HL-60 (cell line): ENCODE measurements at regions not wholly inside any gene's neighbourhood (a gene's known extent, or its start where the extent isn't known, plus 50 kb on each side); places are given as distances from the start of the nearest gene placed in this dataset.

Experiments
- DNase-seq, 2 experiments: peaks; one replicate each; pipeline ENCODE4 v3.0.0-alpha.2; 2010 to 2020; ENCODE audit warnings: low read depth in 1 of 2, low spot score in 1 of 2
- H3K27ac ChIP-seq: fragments of 250-450 bp; sonication (Bioruptor Pico); replicated peaks from 2 replicates; pipeline ENCODE4 v1.5.1; 2020; ENCODE audit warnings: mild to moderate bottlenecking, moderate library complexity
- H3K27me3 ChIP-seq: fragments of 250-450 bp; sonication (Bioruptor Pico); 2 replicates; pipeline ENCODE4 v1.5.1; 2021; ENCODE audit warnings: mild to moderate bottlenecking, moderate library complexity; ENCODE audit not compliant: insufficient read depth, poor library complexity, severe bottlenecking
- H3K4me3 ChIP-seq: replicated peaks from 2 replicates; pipeline ENCODE4 v1.5.1; 2011; ENCODE audit warnings: mild to moderate bottlenecking, control low read depth, low read length; ENCODE audit not compliant: insufficient read depth
- GABPA ChIP-seq: IDR thresholded peaks from 2 replicates; pipeline ENCODE4 v1.6.1; 2012; ENCODE audit warnings: low read depth
- POLR2AphosphoS5 ChIP-seq: IDR thresholded peaks from 2 replicates; pipeline ENCODE4 v1.6.1; 2012; ENCODE audit warnings: low read depth
- SPI1 ChIP-seq: IDR thresholded peaks from 2 replicates; pipeline ENCODE4 v1.6.1; 2012; ENCODE audit warnings: low read depth, mild to moderate bottlenecking, borderline replicate concordance
- TF ChIP-seq, protein P1 (sequence below): IDR thresholded peaks from 2 replicates; pipeline ENCODE4 v1.6.1; 2012; ENCODE audit warnings: low read depth; ENCODE audit not compliant: insufficient replicate concordance
- TF ChIP-seq, protein P2 (sequence below): IDR thresholded peaks from one replicate; pipeline ENCODE4 v1.5.1; 2011; ENCODE audit warnings: low read length, control low read depth, inconsistent platforms; ENCODE audit not compliant: insufficient read depth

DNA sequence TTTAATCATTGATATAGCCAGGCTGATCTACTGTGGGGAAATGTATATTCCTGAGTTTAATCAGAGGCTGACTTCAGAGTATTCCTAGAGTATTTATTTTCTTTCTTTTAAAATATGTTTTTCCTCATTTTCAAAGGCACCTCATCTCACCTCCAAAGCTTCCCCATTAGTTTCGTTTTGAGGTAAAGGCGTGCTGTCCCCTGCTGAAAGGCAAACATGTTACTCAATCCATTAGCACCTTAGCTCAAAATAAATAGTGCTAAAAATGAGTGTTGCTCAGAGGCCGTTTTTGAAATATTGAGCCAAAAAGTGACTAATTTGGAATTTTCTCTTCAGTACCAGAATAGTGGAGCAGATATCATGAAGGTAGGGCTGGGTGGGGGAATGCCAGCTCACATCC is 386.2 kb downstream of the SOX11 start:
- no peak for DNase-seq
- H3K4me3 ChIP-seq, result no peak overlapping the region
- no peaks in the 10 kb centered on the region for H3K27me3 ChIP-seq
- H3K27ac ChIP-seq, result no peak overlapping the region
- TF ChIP-seq, protein P1, sequence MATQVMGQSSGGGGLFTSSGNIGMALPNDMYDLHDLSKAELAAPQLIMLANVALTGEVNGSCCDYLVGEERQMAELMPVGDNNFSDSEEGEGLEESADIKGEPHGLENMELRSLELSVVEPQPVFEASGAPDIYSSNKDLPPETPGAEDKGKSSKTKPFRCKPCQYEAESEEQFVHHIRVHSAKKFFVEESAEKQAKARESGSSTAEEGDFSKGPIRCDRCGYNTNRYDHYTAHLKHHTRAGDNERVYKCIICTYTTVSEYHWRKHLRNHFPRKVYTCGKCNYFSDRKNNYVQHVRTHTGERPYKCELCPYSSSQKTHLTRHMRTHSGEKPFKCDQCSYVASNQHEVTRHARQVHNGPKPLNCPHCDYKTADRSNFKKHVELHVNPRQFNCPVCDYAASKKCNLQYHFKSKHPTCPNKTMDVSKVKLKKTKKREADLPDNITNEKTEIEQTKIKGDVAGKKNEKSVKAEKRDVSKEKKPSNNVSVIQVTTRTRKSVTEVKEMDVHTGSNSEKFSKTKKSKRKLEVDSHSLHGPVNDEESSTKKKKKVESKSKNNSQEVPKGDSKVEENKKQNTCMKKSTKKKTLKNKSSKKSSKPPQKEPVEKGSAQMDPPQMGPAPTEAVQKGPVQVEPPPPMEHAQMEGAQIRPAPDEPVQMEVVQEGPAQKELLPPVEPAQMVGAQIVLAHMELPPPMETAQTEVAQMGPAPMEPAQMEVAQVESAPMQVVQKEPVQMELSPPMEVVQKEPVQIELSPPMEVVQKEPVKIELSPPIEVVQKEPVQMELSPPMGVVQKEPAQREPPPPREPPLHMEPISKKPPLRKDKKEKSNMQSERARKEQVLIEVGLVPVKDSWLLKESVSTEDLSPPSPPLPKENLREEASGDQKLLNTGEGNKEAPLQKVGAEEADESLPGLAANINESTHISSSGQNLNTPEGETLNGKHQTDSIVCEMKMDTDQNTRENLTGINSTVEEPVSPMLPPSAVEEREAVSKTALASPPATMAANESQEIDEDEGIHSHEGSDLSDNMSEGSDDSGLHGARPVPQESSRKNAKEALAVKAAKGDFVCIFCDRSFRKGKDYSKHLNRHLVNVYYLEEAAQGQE, result no peak
- no peak for TF ChIP-seq POLR2AphosphoS5
- TF ChIP-seq, protein P2, sequence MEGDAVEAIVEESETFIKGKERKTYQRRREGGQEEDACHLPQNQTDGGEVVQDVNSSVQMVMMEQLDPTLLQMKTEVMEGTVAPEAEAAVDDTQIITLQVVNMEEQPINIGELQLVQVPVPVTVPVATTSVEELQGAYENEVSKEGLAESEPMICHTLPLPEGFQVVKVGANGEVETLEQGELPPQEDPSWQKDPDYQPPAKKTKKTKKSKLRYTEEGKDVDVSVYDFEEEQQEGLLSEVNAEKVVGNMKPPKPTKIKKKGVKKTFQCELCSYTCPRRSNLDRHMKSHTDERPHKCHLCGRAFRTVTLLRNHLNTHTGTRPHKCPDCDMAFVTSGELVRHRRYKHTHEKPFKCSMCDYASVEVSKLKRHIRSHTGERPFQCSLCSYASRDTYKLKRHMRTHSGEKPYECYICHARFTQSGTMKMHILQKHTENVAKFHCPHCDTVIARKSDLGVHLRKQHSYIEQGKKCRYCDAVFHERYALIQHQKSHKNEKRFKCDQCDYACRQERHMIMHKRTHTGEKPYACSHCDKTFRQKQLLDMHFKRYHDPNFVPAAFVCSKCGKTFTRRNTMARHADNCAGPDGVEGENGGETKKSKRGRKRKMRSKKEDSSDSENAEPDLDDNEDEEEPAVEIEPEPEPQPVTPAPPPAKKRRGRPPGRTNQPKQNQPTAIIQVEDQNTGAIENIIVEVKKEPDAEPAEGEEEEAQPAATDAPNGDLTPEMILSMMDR, result no peak
- no peak for TF ChIP-seq GABPA
- TF ChIP-seq SPI1, result no peak

DNA sequence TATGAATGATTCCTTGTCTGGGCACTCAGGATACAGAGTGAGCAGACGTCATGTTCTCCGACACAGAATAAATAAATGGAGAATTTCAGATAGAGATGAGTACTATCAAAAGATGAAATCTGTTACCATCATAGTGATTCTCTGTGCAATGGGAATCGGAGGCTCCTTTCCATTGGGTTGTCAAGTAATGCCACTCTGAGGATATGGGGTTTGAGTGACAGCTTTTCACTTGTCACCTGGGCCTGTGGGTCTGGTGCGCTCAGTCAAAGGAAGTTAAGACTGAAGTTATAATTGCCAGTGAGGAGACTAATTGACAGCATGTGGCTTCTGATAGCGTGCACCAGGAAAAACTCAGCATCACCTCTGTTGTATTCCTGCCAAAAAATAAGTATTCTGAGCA is 387.2 kb downstream of the SOX11 start:
- Histone ChIP-seq H3K4me3 (no peak overlapping the region), H3K27me3 (no peaks in the 10 kb centered on the region)

DNA sequence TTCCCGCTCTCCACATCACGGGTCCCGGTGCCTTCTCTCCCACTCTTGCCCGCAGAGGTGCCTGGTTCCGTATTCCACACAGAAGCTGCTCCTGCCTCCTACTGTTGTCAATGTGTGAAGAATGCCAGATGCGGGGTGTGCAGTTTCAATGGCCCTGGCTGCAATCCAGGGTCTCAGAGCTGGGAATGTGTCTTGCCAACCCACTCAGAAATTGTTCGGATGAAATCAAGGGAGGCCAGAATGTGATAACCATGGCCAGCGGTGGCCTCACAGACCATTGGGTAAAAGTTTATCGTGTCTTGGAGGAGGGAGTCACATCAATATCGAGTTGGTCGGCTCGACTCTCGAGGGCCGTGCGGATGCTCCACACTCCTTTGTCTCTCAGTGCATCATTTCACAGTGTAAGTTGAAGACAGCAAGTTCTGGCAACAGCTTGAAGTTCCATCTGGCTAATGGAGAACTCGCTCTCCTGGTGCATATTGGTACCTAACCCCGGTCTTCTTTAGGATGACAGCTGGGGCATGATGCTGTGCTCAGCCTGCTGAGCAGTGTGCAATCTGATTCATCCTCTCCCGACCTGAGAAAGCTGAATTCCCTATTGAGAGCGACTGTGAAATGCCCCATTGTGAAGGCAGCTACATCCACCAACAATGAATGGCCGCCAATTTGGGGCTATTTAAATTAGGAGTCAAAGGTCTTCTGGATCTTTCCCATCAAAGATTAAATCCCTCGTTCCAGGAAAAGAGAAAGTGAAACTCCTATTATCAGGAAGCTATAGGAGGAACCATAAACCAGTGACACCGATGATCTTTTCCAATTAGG is 389.0 kb downstream of the SOX11 start:
- no peak for TF ChIP-seq GABPA
- TF ChIP-seq POLR2AphosphoS5, result no peak
- TF ChIP-seq, protein P2, result no peak
- TF ChIP-seq SPI1, result no peak
- TF ChIP-seq, protein P1, result no peak
- DNase-seq, result no peak
- no peaks in the 10 kb centered on the region for H3K27me3 ChIP-seq
- H3K27ac ChIP-seq, result no peak overlapping the region
- no peak overlapping the region for H3K4me3 ChIP-seq

More for the DNA sequence above, 387.2 kb downstream of the SOX11 start:
- TF ChIP-seq, protein P2, result no peak
- H3K27ac ChIP-seq, result no peak overlapping the region
- DNase-seq, result no peak
